ENCODE measurements at regions not wholly inside any gene's neighbourhood (a gene's known extent, or its start where the extent isn't known, plus 50 kb on each side); places are given as distances from the start of the nearest gene placed in this dataset.

DNA sequence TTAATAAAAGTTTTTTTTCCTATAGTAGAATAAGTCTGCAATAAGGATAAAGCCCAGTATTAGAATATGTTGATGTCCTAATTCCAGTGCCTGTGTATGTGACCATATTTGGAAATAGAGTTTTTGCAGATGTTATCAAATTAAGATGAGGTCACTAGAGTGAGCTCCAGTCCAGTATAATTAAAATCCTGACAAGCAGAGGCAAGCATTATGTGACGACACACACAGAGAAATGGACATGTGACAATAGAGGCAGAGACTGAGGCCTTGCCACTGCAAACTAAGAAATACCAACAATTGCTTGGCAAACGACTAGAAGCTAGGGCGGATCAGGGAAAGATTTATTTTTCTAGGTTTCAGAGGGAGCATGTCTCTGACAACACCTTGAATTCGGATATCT is 216.4 kb upstream of the CYLC2 start:
- TF ChIP-seq, protein P1, sequence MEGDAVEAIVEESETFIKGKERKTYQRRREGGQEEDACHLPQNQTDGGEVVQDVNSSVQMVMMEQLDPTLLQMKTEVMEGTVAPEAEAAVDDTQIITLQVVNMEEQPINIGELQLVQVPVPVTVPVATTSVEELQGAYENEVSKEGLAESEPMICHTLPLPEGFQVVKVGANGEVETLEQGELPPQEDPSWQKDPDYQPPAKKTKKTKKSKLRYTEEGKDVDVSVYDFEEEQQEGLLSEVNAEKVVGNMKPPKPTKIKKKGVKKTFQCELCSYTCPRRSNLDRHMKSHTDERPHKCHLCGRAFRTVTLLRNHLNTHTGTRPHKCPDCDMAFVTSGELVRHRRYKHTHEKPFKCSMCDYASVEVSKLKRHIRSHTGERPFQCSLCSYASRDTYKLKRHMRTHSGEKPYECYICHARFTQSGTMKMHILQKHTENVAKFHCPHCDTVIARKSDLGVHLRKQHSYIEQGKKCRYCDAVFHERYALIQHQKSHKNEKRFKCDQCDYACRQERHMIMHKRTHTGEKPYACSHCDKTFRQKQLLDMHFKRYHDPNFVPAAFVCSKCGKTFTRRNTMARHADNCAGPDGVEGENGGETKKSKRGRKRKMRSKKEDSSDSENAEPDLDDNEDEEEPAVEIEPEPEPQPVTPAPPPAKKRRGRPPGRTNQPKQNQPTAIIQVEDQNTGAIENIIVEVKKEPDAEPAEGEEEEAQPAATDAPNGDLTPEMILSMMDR (IDR thresholded peaks at IDR 0.05; ENCODE audit: low read depth, low read length, poor library complexity, severe bottlenecking) = no peak
- no peak for TF ChIP-seq EZH2phosphoT487 (IDR thresholded peaks at IDR 0.05; ENCODE audit: borderline replicate concordance, low read length)

Measured in DOHH2 (cell line).